GM19035 (cell line): ENCODE measurements at regions not wholly inside any gene's neighbourhood (a gene's known extent, or its start where the extent isn't known, plus 50 kb on each side); places are given as distances from the start of the nearest gene placed in this dataset.

Experiments
- ATAC-seq: cut with Tn5 transposase; IDR thresholded peaks from one replicate; pipeline ENCODE4 v1.9.1; 2021; ENCODE audit not compliant: unreplicated experiment

GRCh38 chr2:198817536-198817935, 640.2 kb downstream of the SATB2 start:
- ATAC-seq, result no peak

- no peak for ATAC-seq
Observed at GRCh38 chr2:198815626-198816025, 642.1 kb downstream of the SATB2 start.

- no peak for ATAC-seq
Observed at GRCh38 chr2:198811198-198811597, 646.5 kb downstream of the SATB2 start.

- no peak for ATAC-seq
Observed at GRCh38 chr2:198809976-198810375, 647.8 kb downstream of the SATB2 start.

- no peak for ATAC-seq
Observed at GRCh38 chr2:198807131-198807530, 650.6 kb downstream of the SATB2 start.

- ATAC-seq, result no peak
Observed at GRCh38 chr2:198795419-198795818, 662.3 kb downstream of the SATB2 start.

- ATAC-seq, result no peak
Observed at GRCh38 chr2:198791623-198792022, 666.1 kb downstream of the SATB2 start.

- ATAC-seq, result no peak
Observed at GRCh38 chr2:198788676-198789075, 669.1 kb downstream of the SATB2 start.

- no peak for ATAC-seq
Observed at GRCh38 chr2:198782734-198783133, 675.0 kb downstream of the SATB2 start.

- ATAC-seq, result no peak
Observed at GRCh38 chr2:198776616-198777406, 680.9 kb downstream of the SATB2 start.

GRCh38 chr2:198775737-198776136, 682.0 kb downstream of the SATB2 start:
- no peak for ATAC-seq

- ATAC-seq, result no peak
Observed at GRCh38 chr2:198774576-198774975, 683.2 kb downstream of the SATB2 start.

GRCh38 chr2:198767694-198768093, 690.0 kb downstream of the SATB2 start:
- ATAC-seq, result no peak

- no peak for ATAC-seq
Observed at GRCh38 chr2:198763793-198764192, 693.9 kb downstream of the SATB2 start.

GRCh38 chr2:198762441-198762840, 695.3 kb downstream of the SATB2 start:
- ATAC-seq, result no peak

GRCh38 chr2:198757069-198757468, 700.7 kb downstream of the SATB2 start:
- no peak for ATAC-seq

GRCh38 chr2:198756166-198756565, 701.6 kb downstream of the SATB2 start:
- no peak for ATAC-seq

- no peak for ATAC-seq
Observed at GRCh38 chr2:198753101-198753500, 704.6 kb downstream of the SATB2 start.

- ATAC-seq, result no peak
Observed at GRCh38 chr2:198749364-198749763, 708.4 kb downstream of the SATB2 start.

GRCh38 chr2:198731842-198732399, 725.8 kb downstream of the SATB2 start:
- ATAC-seq, result no peak

- ATAC-seq, result no peak
Observed at GRCh38 chr2:198720266-198720665, 737.5 kb downstream of the SATB2 start.

GRCh38 chr2:198717451-198717850, 740.3 kb downstream of the SATB2 start:
- no peak for ATAC-seq
